GM23338 (cell line): ENCODE measurements at regions not wholly inside any gene's neighbourhood (a gene's known extent, or its start where the extent isn't known, plus 50 kb on each side); places are given as distances from the start of the nearest gene placed in this dataset.
A peak's percentile ranks its signal among the peaks of the same experiment; 100 is the strongest.

ENCODE experiments used
- ATAC-seq: fragments of 200-7000 bp; cut with Tn5 transposase; 3 replicates; pipeline ENCODE4 v1.9.1; 2020
- DNase-seq: peaks from one replicate; pipeline ENCODE4 v3.0.0-alpha.2; 2015; ENCODE audit warnings: low spot score
- H2AFZ ChIP-seq: fragments of 200-600 bp; sonication (generic); 2 replicates; pipeline ENCODE4 v1.8.0; 2016; ENCODE audit warnings: antibody characterized with exemption, mild to moderate bottlenecking, moderate library complexity
- H3F3A ChIP-seq: fragments of 200-600 bp; sonication (generic); replicated peaks from 2 replicates; pipeline ENCODE4 v1.8.0; 2017; ENCODE audit warnings: antibody characterized with exemption, mixed run types, low read depth
- H3K27ac ChIP-seq: fragments of 200-600 bp; sonication (generic); 2 replicates; pipeline ENCODE4 v1.6.1; 2016; ENCODE audit warnings: low read depth
- H3K27me3 ChIP-seq: fragments of 200-600 bp; sonication (generic); 2 replicates; pipeline ENCODE4 v1.8.0; 2016; ENCODE audit warnings: mild to moderate bottlenecking, mixed run types, moderate library complexity; ENCODE audit not compliant: insufficient read depth
- H3K36me3 ChIP-seq: fragments of 200-600 bp; sonication (generic); 2 replicates; pipeline ENCODE4 v1.8.0; 2016; ENCODE audit warnings: mild to moderate bottlenecking; ENCODE audit not compliant: insufficient read depth
- H3K4me1 ChIP-seq: fragments of 200-600 bp; sonication (generic); 2 replicates; pipeline ENCODE4 v1.8.0; 2016; ENCODE audit warnings: mild to moderate bottlenecking, moderate library complexity; ENCODE audit not compliant: insufficient read depth
- H3K4me2 ChIP-seq: fragments of 200-600 bp; sonication (generic); 2 replicates; pipeline ENCODE4 v1.7.1; 2017; ENCODE audit warnings: mixed run types
- H3K4me3 ChIP-seq: fragments of 200-600 bp; sonication (generic); 2 replicates; pipeline ENCODE4 v1.6.1; 2016; ENCODE audit warnings: mixed run types
- H3K79me2 ChIP-seq: fragments of 200-600 bp; sonication (generic); replicated peaks from 2 replicates; pipeline ENCODE4 v1.8.0; 2017; ENCODE audit warnings: mild to moderate bottlenecking; ENCODE audit not compliant: insufficient read depth
- H3K9me2 ChIP-seq: fragments of 200-600 bp; sonication (generic); 2 replicates; pipeline ENCODE4 v1.8.0; 2017; ENCODE audit not compliant: insufficient read depth
- H4K20me1 ChIP-seq: fragments of 200-600 bp; sonication (generic); replicated peaks from 2 replicates; pipeline ENCODE4 v1.8.0; 2017; ENCODE audit warnings: mild to moderate bottlenecking; ENCODE audit not compliant: insufficient read depth
- H3K27ac Mint-ChIP-seq: 2 replicates; pipeline ENCODE4 v1.8.0; 2020; ENCODE audit warnings: inconsistent platforms, mild to moderate bottlenecking, moderate library complexity, mixed read lengths
- H3K27me3 Mint-ChIP-seq: 3 replicates; pipeline ENCODE4 v1.8.0; 2022; ENCODE audit warnings: low read depth, mild to moderate bottlenecking, moderate library complexity, mixed read lengths, inconsistent platforms; ENCODE audit not compliant: insufficient read depth, poor library complexity
- H3K36me3 Mint-ChIP-seq: 3 replicates; pipeline ENCODE4 v1.8.0; 2021; ENCODE audit warnings: low read depth, mild to moderate bottlenecking, inconsistent platforms, moderate library complexity, mixed read lengths
- H3K4me1 Mint-ChIP-seq: 3 replicates; pipeline ENCODE4 v1.8.0; 2020; ENCODE audit warnings: mild to moderate bottlenecking, inconsistent platforms, mixed read lengths
- H3K4me3 Mint-ChIP-seq: 3 replicates; pipeline ENCODE4 v1.8.0; 2021; ENCODE audit warnings: moderate library complexity, mild to moderate bottlenecking, inconsistent platforms, mixed read lengths
- H3K9me3 Mint-ChIP-seq: 3 replicates; pipeline ENCODE4 v1.8.0; 2020; ENCODE audit warnings: moderate library complexity, mild to moderate bottlenecking, inconsistent platforms, mixed read lengths
- CREB1 ChIP-seq: fragments of 250-450 bp; sonication (Bioruptor Pico); IDR thresholded peaks from 2 replicates; pipeline ENCODE4 v1.5.0; 2020; ENCODE audit warnings: low read depth, mild to moderate bottlenecking, moderate library complexity
- ETS1 ChIP-seq: IDR thresholded peaks from 2 replicates; pipeline ENCODE4 v1.6.1; 2016; ENCODE audit warnings: antibody characterized with exemption
- EZH2 ChIP-seq: fragments of 200-600 bp; sonication (generic); IDR thresholded peaks from one replicate; pipeline ENCODE4 v1.8.0; 2017; ENCODE audit warnings: antibody characterized with exemption, mild to moderate bottlenecking, low read depth; ENCODE audit not compliant: unreplicated experiment
- EZH2phosphoT487 ChIP-seq: fragments of 200-600 bp; sonication (generic); IDR thresholded peaks from one replicate; pipeline ENCODE4 v1.8.1; 2018; ENCODE audit warnings: antibody characterized with exemption; ENCODE audit not compliant: unreplicated experiment
- JUNB ChIP-seq: IDR thresholded peaks from one replicate; pipeline ENCODE4 v1.6.1; 2016; ENCODE audit warnings: antibody characterized with exemption; ENCODE audit not compliant: unreplicated experiment
- NANOG ChIP-seq: IDR thresholded peaks from 2 replicates; pipeline ENCODE4 v1.6.1; 2016; ENCODE audit warnings: antibody characterized with exemption, borderline replicate concordance
- POLR2AphosphoS5 ChIP-seq: IDR thresholded peaks from 2 replicates; pipeline ENCODE4 v1.6.1; 2016; ENCODE audit warnings: antibody characterized with exemption, low read depth
- STAT1 ChIP-seq: IDR thresholded peaks from one replicate; pipeline ENCODE4 v1.6.1; 2016; ENCODE audit warnings: antibody characterized with exemption; ENCODE audit not compliant: unreplicated experiment
- ZNF114 ChIP-seq: fragments of 250-450 bp; sonication (Bioruptor Pico); IDR thresholded peaks from 2 replicates; pipeline ENCODE4 v1.5.0; 2020; ENCODE audit warnings: mild to moderate bottlenecking, moderate library complexity
- ZNF331 ChIP-seq: fragments of 250-450 bp; sonication (Bioruptor Pico); IDR thresholded peaks from 2 replicates; pipeline ENCODE4 v1.5.0; 2020; ENCODE audit warnings: low read depth, mild to moderate bottlenecking, moderate library complexity
- TF ChIP-seq, protein P1 (sequence below): fragments of 250-450 bp; sonication (Bioruptor Pico); IDR thresholded peaks from 2 replicates; pipeline ENCODE4 v1.5.0; 2020; ENCODE audit warnings: mild to moderate bottlenecking, moderate library complexity
- TF ChIP-seq, protein P2 (sequence below): IDR thresholded peaks from one replicate; pipeline ENCODE4 v1.6.1; 2018; ENCODE audit warnings: antibody characterized with exemption; ENCODE audit not compliant: unreplicated experiment
- TF ChIP-seq, protein P3 (sequence below), 2 experiments: fragments of 200-600 bp in 1 of 2; sonication (generic) in 1 of 2; conservative IDR thresholded peaks; 2 replicates each; pipeline versions ENCODE4 v1.5.1 to v1.6.1; 2016 to 2017; ENCODE audit warnings: antibody characterized with exemption in 2 of 2, low read depth in 2 of 2, mild to moderate bottlenecking in 2 of 2, moderate library complexity in 1 of 2

- H3K4me2 ChIP-seq, result no peak overlapping the region
- H3K36me3 ChIP-seq, result no peaks in the 10 kb centered on the region
- ATAC-seq (no peak), DNase-seq (no peak)
- no peaks in the 10 kb centered on the region for H3K9me3 Mint-ChIP-seq
- H3K79me2 ChIP-seq, result no peaks in the 10 kb centered on the region
- H3K27me3 ChIP-seq, result no peaks in the 10 kb centered on the region
- TF ChIP-seq ETS1 (no peak), NANOG (no peak), EZH2 (no peak), POLR2AphosphoS5 (no peak), STAT1 (no peak), ZNF331 (CRISPR knock-in tag) (no peak), CREB1 (CRISPR knock-in tag) (no peak), EZH2phosphoT487 (no peak), JUNB (no peak), ZNF114 (no peak)
- TF ChIP-seq, protein P1, sequence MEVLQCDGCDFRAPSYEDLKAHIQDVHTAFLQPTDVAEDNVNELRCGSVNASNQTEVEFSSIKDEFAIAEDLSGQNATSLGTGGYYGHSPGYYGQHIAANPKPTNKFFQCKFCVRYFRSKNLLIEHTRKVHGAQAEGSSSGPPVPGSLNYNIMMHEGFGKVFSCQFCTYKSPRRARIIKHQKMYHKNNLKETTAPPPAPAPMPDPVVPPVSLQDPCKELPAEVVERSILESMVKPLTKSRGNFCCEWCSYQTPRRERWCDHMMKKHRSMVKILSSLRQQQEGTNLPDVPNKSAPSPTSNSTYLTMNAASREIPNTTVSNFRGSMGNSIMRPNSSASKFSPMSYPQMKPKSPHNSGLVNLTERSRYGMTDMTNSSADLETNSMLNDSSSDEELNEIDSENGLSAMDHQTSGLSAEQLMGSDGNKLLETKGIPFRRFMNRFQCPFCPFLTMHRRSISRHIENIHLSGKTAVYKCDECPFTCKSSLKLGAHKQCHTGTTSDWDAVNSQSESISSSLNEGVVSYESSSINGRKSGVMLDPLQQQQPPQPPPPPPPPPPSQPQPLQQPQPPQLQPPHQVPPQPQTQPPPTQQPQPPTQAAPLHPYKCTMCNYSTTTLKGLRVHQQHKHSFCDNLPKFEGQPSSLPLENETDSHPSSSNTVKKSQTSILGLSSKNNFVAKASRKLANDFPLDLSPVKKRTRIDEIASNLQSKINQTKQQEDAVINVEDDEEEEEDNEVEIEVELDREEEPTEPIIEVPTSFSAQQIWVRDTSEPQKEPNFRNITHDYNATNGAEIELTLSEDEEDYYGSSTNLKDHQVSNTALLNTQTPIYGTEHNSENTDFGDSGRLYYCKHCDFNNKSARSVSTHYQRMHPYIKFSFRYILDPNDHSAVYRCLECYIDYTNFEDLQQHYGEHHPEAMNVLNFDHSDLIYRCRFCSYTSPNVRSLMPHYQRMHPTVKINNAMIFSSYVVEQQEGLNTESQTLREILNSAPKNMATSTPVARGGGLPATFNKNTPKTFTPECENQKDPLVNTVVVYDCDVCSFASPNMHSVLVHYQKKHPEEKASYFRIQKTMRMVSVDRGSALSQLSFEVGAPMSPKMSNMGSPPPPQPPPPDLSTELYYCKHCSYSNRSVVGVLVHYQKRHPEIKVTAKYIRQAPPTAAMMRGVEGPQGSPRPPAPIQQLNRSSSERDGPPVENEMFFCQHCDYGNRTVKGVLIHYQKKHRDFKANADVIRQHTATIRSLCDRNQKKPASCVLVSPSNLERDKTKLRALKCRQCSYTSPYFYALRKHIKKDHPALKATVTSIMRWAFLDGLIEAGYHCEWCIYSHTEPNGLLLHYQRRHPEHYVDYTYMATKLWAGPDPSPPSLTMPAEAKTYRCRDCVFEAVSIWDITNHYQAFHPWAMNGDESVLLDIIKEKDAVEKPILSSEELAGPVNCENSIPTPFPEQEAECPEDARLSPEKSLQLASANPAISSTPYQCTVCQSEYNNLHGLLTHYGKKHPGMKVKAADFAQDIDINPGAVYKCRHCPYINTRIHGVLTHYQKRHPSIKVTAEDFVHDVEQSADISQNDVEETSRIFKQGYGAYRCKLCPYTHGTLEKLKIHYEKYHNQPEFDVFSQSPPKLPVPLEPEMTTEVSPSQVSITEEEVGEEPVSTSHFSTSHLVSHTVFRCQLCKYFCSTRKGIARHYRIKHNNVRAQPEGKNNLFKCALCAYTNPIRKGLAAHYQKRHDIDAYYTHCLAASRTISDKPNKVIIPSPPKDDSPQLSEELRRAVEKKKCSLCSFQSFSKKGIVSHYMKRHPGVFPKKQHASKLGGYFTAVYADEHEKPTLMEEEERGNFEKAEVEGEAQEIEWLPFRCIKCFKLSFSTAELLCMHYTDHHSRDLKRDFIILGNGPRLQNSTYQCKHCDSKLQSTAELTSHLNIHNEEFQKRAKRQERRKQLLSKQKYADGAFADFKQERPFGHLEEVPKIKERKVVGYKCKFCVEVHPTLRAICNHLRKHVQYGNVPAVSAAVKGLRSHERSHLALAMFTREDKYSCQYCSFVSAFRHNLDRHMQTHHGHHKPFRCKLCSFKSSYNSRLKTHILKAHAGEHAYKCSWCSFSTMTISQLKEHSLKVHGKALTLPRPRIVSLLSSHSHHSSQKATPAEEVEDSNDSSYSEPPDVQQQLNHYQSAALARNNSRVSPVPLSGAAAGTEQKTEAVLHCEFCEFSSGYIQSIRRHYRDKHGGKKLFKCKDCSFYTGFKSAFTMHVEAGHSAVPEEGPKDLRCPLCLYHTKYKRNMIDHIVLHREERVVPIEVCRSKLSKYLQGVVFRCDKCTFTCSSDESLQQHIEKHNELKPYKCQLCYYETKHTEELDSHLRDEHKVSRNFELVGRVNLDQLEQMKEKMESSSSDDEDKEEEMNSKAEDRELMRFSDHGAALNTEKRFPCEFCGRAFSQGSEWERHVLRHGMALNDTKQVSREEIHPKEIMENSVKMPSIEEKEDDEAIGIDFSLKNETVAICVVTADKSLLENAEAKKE (CRISPR knock-in tag), result no peak
- TF ChIP-seq, protein P2, sequence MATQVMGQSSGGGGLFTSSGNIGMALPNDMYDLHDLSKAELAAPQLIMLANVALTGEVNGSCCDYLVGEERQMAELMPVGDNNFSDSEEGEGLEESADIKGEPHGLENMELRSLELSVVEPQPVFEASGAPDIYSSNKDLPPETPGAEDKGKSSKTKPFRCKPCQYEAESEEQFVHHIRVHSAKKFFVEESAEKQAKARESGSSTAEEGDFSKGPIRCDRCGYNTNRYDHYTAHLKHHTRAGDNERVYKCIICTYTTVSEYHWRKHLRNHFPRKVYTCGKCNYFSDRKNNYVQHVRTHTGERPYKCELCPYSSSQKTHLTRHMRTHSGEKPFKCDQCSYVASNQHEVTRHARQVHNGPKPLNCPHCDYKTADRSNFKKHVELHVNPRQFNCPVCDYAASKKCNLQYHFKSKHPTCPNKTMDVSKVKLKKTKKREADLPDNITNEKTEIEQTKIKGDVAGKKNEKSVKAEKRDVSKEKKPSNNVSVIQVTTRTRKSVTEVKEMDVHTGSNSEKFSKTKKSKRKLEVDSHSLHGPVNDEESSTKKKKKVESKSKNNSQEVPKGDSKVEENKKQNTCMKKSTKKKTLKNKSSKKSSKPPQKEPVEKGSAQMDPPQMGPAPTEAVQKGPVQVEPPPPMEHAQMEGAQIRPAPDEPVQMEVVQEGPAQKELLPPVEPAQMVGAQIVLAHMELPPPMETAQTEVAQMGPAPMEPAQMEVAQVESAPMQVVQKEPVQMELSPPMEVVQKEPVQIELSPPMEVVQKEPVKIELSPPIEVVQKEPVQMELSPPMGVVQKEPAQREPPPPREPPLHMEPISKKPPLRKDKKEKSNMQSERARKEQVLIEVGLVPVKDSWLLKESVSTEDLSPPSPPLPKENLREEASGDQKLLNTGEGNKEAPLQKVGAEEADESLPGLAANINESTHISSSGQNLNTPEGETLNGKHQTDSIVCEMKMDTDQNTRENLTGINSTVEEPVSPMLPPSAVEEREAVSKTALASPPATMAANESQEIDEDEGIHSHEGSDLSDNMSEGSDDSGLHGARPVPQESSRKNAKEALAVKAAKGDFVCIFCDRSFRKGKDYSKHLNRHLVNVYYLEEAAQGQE, result no peak
- TF ChIP-seq, protein P3, sequence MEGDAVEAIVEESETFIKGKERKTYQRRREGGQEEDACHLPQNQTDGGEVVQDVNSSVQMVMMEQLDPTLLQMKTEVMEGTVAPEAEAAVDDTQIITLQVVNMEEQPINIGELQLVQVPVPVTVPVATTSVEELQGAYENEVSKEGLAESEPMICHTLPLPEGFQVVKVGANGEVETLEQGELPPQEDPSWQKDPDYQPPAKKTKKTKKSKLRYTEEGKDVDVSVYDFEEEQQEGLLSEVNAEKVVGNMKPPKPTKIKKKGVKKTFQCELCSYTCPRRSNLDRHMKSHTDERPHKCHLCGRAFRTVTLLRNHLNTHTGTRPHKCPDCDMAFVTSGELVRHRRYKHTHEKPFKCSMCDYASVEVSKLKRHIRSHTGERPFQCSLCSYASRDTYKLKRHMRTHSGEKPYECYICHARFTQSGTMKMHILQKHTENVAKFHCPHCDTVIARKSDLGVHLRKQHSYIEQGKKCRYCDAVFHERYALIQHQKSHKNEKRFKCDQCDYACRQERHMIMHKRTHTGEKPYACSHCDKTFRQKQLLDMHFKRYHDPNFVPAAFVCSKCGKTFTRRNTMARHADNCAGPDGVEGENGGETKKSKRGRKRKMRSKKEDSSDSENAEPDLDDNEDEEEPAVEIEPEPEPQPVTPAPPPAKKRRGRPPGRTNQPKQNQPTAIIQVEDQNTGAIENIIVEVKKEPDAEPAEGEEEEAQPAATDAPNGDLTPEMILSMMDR (conservative IDR thresholded peaks at IDR 0.05; ENCODE audit: low read depth in 2 of 2), result no peak
- H4K20me1 ChIP-seq, result no peaks in the 10 kb centered on the region
- H3K27ac ChIP-seq, result no peak overlapping the region
- no peaks in the 10 kb centered on the region for H3K4me1 Mint-ChIP-seq
- H3K9me2 ChIP-seq, result peaks cover 16% of the 10 kb centered on the region; the same call in 1 of the 2 replicates
- H3K27ac Mint-ChIP-seq, result no peak overlapping the region
- no peak overlapping the region for H3K4me3 ChIP-seq
- no peaks in the 10 kb centered on the region for H3K36me3 Mint-ChIP-seq
- no peaks in the 10 kb centered on the region for H3F3A ChIP-seq
- H2AFZ ChIP-seq, result 0 out of 2 replicates have a peak overlapping the region, but pooled peaks have one; percentile 14
- no peaks in the 10 kb centered on the region for H3K4me1 ChIP-seq
- no peak overlapping the region for H3K4me3 Mint-ChIP-seq
- peaks cover 2% of the 10 kb centered on the region for H3K27me3 Mint-ChIP-seq
Measured at GRCh38 chr6:11343963-11344723, 111.7 kb upstream of the NEDD9 start.
